ENCODE measurements at regions not wholly inside any gene's neighbourhood (a gene's known extent, or its start where the extent isn't known, plus 50 kb on each side); places are given as distances from the start of the nearest gene placed in this dataset.

- WGBS (ENCODE audit: missing lambda C conversion rate), result 7% methylated on average over 3 of the region's 3 CpGs
- H3K4me1 ChIP-seq, result no peaks in the 10 kb centered on the region
- DNase-seq (ENCODE audit: low read depth in 1 of 2, low spot score in 1 of 2), result no peak
- no peak overlapping the region for H3K4me2 ChIP-seq
- TF ChIP-seq, protein P1, sequence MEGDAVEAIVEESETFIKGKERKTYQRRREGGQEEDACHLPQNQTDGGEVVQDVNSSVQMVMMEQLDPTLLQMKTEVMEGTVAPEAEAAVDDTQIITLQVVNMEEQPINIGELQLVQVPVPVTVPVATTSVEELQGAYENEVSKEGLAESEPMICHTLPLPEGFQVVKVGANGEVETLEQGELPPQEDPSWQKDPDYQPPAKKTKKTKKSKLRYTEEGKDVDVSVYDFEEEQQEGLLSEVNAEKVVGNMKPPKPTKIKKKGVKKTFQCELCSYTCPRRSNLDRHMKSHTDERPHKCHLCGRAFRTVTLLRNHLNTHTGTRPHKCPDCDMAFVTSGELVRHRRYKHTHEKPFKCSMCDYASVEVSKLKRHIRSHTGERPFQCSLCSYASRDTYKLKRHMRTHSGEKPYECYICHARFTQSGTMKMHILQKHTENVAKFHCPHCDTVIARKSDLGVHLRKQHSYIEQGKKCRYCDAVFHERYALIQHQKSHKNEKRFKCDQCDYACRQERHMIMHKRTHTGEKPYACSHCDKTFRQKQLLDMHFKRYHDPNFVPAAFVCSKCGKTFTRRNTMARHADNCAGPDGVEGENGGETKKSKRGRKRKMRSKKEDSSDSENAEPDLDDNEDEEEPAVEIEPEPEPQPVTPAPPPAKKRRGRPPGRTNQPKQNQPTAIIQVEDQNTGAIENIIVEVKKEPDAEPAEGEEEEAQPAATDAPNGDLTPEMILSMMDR (IDR thresholded peaks at IDR 0.05), result no peak
- CTCF ChIA-PET, result no interaction called here
- no peak overlapping the region for H3K4me3 ChIP-seq
- no peak for FAIRE-seq
- H3K27ac ChIP-seq, result no peak overlapping the region
- no peaks in the 10 kb centered on the region for H3K9me3 ChIP-seq
- ATAC-seq, result no peak
- POLR2A ChIA-PET, result no interaction called here
Observed at GRCh38 chr13:80529734-80530133, 188.8 kb upstream of the SPRY2 start.

DNA sequence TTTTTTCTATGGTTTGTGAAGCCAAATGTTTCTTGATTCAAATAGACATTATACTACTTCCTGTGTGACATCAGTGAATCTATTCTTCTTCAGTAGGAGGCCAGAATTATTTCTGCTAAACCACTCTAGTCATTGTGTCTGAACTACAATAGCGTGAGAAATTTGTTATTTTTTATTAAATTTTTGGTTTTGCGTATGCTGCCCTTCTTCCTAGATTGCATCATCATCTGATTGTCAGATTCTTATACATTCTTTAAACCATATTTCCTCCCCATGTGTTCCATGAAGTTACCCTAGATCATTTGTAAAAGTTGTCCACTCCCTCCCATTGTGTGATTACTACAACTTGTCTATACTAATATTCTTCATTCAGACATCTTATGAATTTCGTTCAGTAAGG is 187.8 kb upstream of the SPRY2 start:
- no peak for FAIRE-seq

GRCh38 chr13:80527400-80527799 is 186.5 kb upstream of the SPRY2 start:
- no peaks in the 10 kb centered on the region for H3K4me1 ChIP-seq
- WGBS (ENCODE audit: missing lambda C conversion rate), result 56% methylated on average over 2 of the region's 2 CpGs
- POLR2A ChIA-PET, result no interaction called here
- CTCF ChIA-PET, result interaction anchor here (0.7 kb wide), 1 partner anchor 12 kb away, joined by 3 read pairs; no protein-coding TSS in a partner anchor
- H3K4me3 ChIP-seq, result no peak overlapping the region
- no peak for ATAC-seq
- H3K27ac ChIP-seq, result no peak overlapping the region
- FAIRE-seq, result no peak
- TF ChIP-seq, protein P2, sequence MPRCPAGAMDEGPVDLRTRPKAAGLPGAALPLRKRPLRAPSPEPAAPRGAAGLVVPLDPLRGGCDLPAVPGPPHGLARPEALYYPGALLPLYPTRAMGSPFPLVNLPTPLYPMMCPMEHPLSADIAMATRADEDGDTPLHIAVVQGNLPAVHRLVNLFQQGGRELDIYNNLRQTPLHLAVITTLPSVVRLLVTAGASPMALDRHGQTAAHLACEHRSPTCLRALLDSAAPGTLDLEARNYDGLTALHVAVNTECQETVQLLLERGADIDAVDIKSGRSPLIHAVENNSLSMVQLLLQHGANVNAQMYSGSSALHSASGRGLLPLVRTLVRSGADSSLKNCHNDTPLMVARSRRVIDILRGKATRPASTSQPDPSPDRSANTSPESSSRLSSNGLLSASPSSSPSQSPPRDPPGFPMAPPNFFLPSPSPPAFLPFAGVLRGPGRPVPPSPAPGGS (IDR thresholded peaks at IDR 0.05), result no peak
- TF ChIP-seq RARB (CRISPR knock-in tag; IDR thresholded peaks at IDR 0.05) (no peak), TP53 (CRISPR knock-in tag; IDR thresholded peaks at IDR 0.05) (no peak), POLR2A (IDR thresholded peaks at IDR 0.05; ENCODE audit: low read length) (no peak), CEBPB (IDR thresholded peaks at IDR 0.05) (no peak), REST (IDR thresholded peaks at IDR 0.05) (no peak), ZSCAN20 (CRISPR knock-in tag; IDR thresholded peaks at IDR 0.05) (no peak), RFX5 (IDR thresholded peaks at IDR 0.05) (no peak)
- DNase-seq (ENCODE audit: low read depth in 1 of 2, low spot score in 1 of 2), result no peak
- H3K9me3 ChIP-seq, result no peaks in the 10 kb centered on the region
- no peak overlapping the region for H3K4me2 ChIP-seq

More for the DNA sequence above, 187.8 kb upstream of the SPRY2 start:
- Histone ChIP-seq H3K4me3 (no peak overlapping the region), H3K27ac (no peak overlapping the region), H3K4me1 (no peaks in the 10 kb centered on the region), H3K4me2 (no peak overlapping the region), H3K9me3 (no peaks in the 10 kb centered on the region)
- CTCF ChIA-PET, result no interaction called here
- POLR2A ChIA-PET, result no interaction called here
- ATAC-seq (no peak), DNase-seq (ENCODE audit: low read depth in 1 of 2, low spot score in 1 of 2) (no peak)
- TF ChIP-seq TP53 (CRISPR knock-in tag; IDR thresholded peaks at IDR 0.05), result no peak
- no peak for TF ChIP-seq MAZ (IDR thresholded peaks at IDR 0.05; ENCODE audit: borderline replicate concordance, low read depth, low read length)
- WGBS (ENCODE audit: missing lambda C conversion rate), result 87% methylated on average over 3 of the region's 3 CpGs

GRCh38 chr13:80524447-80525215 is 183.7 kb upstream of the SPRY2 start:
- CTCF ChIA-PET, result no interaction called here
- DNase-seq (ENCODE audit: low read depth in 1 of 2, low spot score in 1 of 2) (no peak), ATAC-seq (no peak), FAIRE-seq (no peak)
- Histone ChIP-seq H3K4me1 (no peaks in the 10 kb centered on the region), H3K27ac (no peak overlapping the region), H3K4me2 (no peak overlapping the region), H3K9me3 (no peaks in the 10 kb centered on the region), H3K4me3 (no peak overlapping the region)
- POLR2A ChIA-PET, result no interaction called here
- TF ChIP-seq HOXB13 (CRISPR knock-in tag; IDR thresholded peaks at IDR 0.05; ENCODE audit: low read depth), result no peak
- TF ChIP-seq CHD4 (IDR thresholded peaks at IDR 0.05; ENCODE audit: borderline replicate concordance), result no peak
- no peak for TF ChIP-seq HDAC2 (IDR thresholded peaks at IDR 0.05)
- TF ChIP-seq ZC3H11A (IDR thresholded peaks at IDR 0.05), result no peak
- no peak for TF ChIP-seq KDM5A (IDR thresholded peaks at IDR 0.05)
- TF ChIP-seq FOXS1 (CRISPR knock-in tag; IDR thresholded peaks at IDR 0.05), result no peak
- TF ChIP-seq HOXA7 (CRISPR knock-in tag; IDR thresholded peaks at IDR 0.05), result no peak
- TF ChIP-seq EHMT2 (IDR thresholded peaks at IDR 0.05; ENCODE audit: low read depth), result no peak
- no peak for TF ChIP-seq NFE2L2 (conservative IDR thresholded peaks at IDR 0.05; ENCODE audit: low read length)
- TF ChIP-seq, protein P3, sequence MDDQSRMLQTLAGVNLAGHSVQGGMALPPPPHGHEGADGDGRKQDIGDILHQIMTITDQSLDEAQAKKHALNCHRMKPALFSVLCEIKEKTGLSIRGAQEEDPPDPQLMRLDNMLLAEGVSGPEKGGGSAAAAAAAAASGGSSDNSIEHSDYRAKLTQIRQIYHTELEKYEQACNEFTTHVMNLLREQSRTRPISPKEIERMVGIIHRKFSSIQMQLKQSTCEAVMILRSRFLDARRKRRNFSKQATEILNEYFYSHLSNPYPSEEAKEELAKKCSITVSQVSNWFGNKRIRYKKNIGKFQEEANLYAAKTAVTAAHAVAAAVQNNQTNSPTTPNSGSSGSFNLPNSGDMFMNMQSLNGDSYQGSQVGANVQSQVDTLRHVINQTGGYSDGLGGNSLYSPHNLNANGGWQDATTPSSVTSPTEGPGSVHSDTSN (IDR thresholded peaks at IDR 0.05), result no peak
- TF ChIP-seq JUNB (IDR thresholded peaks at IDR 0.05), result no peak
- WGBS (ENCODE audit: missing lambda C conversion rate), result 43% methylated on average over 4 of the region's 4 CpGs

Data from A549 (cell line).